ENCODE measurements at regions not wholly inside any gene's neighbourhood (a gene's known extent, or its start where the extent isn't known, plus 50 kb on each side); places are given as distances from the start of the nearest gene placed in this dataset.

- 73 to 88% methylated on average over 2 of the region's 2 CpGs for WGBS, 2 donors
- no peaks in the 10 kb centered on the region for H3K36me3 ChIP-seq
- no peak for DNase-seq
- ATAC-seq = no peak
- intact Hi-C loops (cut with DNase I) = no loop called here
- no peak overlapping the region for H3K4me3 ChIP-seq
- H3K27ac ChIP-seq = no peak overlapping the region
- no peak for TF ChIP-seq CTCF (IDR thresholded peaks at IDR 0.05)
- no peaks in the 10 kb centered on the region for H3K9me3 ChIP-seq
- no peaks in the 10 kb centered on the region for H3K27me3 ChIP-seq
- H3K4me1 ChIP-seq = peaks cover 6 to 21% (median 17%) of the 10 kb centered on the region in 9 donors
Observed at GRCh38 chr4:15153662-15154061, 151.4 kb downstream of the CPEB2 start.

GRCh38 chr4:15158406-15159091, 156.3 kb downstream of the CPEB2 start:
- Histone ChIP-seq H3K9me3 (no peaks in the 10 kb centered on the region), H3K4me3 (no peak overlapping the region), H3K36me3 (no peaks in the 10 kb centered on the region), H3K27me3 (no peaks in the 10 kb centered on the region), H3K27ac (no peak overlapping the region), H3K4me1 (no peaks in the 10 kb centered on the region)
- 80 to 84% methylated on average over 9 of the region's 9 CpGs for WGBS, 2 donors
- intact Hi-C loops (cut with DNase I) = no loop called here
- DNase-seq (no peak), ATAC-seq (no peak)
- no peak for TF ChIP-seq CTCF (IDR thresholded peaks at IDR 0.05)

GRCh38 chr4:15159477-15160019, 157.3 kb downstream of the CPEB2 start:
- intact Hi-C loops (cut with DNase I) = loop anchor here in 1 of 10 donors (10.0 kb wide), 1 partner anchor 415 kb away; no protein-coding TSS in a partner anchor
- DNase-seq = no peak

GRCh38 chr4:15161439-15161838, 159.2 kb downstream of the CPEB2 start:
- Histone ChIP-seq H3K36me3 (no peaks in the 10 kb centered on the region), H3K9me3 (no peaks in the 10 kb centered on the region), H3K27ac (no peak overlapping the region), H3K4me3 (no peak overlapping the region), H3K27me3 (no peaks in the 10 kb centered on the region), H3K4me1 (no peaks in the 10 kb centered on the region)
- TF ChIP-seq CTCF (IDR thresholded peaks at IDR 0.05) = no peak
- no peak for ATAC-seq
- DNase-seq = no peak
- intact Hi-C loops (cut with DNase I) = loop anchor here in 1 of 10 donors (10.0 kb wide), 1 partner anchor 417 kb away; no protein-coding TSS in a partner anchor
- WGBS, 2 donors = 89 to 100% methylated on average over 1 of the region's 1 CpG

More at GRCh38 chr4:15159477-15160019, 157.3 kb downstream of the CPEB2 start:
- Histone ChIP-seq H3K9me3 (no peaks in the 10 kb centered on the region), H3K36me3 (no peaks in the 10 kb centered on the region), H3K27me3 (no peaks in the 10 kb centered on the region), H3K27ac (no peak overlapping the region), H3K4me1 (no peaks in the 10 kb centered on the region), H3K4me3 (no peak overlapping the region)
- WGBS, 2 donors = 91 to 93% methylated on average over 3 of the region's 3 CpGs
- no peak for TF ChIP-seq CTCF (IDR thresholded peaks at IDR 0.05)
- ATAC-seq = no peak
